VCaP (cell line): ENCODE measurements at regions not wholly inside any gene's neighbourhood (a gene's known extent, or its start where the extent isn't known, plus 50 kb on each side); places are given as distances from the start of the nearest gene placed in this dataset.

Experiments used
- H3K27ac ChIP-seq: fragments of 450-650 bp; 2 replicates; pipeline ENCODE4 v1.5.1; 2017
- TF ChIP-seq, protein P1 (sequence below): fragments of 450-650 bp; conservative IDR thresholded peaks from 2 replicates; pipeline ENCODE4 v1.5.1; 2017; ENCODE audit warnings: mild to moderate bottlenecking, moderate library complexity

GRCh38 chr2:8165550-8165949, 516.3 kb upstream of the ID2 start:
- TF ChIP-seq, protein P1, sequence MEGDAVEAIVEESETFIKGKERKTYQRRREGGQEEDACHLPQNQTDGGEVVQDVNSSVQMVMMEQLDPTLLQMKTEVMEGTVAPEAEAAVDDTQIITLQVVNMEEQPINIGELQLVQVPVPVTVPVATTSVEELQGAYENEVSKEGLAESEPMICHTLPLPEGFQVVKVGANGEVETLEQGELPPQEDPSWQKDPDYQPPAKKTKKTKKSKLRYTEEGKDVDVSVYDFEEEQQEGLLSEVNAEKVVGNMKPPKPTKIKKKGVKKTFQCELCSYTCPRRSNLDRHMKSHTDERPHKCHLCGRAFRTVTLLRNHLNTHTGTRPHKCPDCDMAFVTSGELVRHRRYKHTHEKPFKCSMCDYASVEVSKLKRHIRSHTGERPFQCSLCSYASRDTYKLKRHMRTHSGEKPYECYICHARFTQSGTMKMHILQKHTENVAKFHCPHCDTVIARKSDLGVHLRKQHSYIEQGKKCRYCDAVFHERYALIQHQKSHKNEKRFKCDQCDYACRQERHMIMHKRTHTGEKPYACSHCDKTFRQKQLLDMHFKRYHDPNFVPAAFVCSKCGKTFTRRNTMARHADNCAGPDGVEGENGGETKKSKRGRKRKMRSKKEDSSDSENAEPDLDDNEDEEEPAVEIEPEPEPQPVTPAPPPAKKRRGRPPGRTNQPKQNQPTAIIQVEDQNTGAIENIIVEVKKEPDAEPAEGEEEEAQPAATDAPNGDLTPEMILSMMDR, result no peak
- H3K27ac ChIP-seq, result no peak overlapping the region

GRCh38 chr2:8168022-8168717, 513.7 kb upstream of the ID2 start:
- TF ChIP-seq, protein P1, result no peak
- H3K27ac ChIP-seq, result no peak overlapping the region

- TF ChIP-seq, protein P1, result no peak
- H3K27ac ChIP-seq, result no peak overlapping the region
Observed at GRCh38 chr2:8168876-8169424, 512.9 kb upstream of the ID2 start.

- TF ChIP-seq, protein P1, result no peak
- no peak overlapping the region for H3K27ac ChIP-seq
Observed at GRCh38 chr2:8169443-8169842, 512.4 kb upstream of the ID2 start.

DNA sequence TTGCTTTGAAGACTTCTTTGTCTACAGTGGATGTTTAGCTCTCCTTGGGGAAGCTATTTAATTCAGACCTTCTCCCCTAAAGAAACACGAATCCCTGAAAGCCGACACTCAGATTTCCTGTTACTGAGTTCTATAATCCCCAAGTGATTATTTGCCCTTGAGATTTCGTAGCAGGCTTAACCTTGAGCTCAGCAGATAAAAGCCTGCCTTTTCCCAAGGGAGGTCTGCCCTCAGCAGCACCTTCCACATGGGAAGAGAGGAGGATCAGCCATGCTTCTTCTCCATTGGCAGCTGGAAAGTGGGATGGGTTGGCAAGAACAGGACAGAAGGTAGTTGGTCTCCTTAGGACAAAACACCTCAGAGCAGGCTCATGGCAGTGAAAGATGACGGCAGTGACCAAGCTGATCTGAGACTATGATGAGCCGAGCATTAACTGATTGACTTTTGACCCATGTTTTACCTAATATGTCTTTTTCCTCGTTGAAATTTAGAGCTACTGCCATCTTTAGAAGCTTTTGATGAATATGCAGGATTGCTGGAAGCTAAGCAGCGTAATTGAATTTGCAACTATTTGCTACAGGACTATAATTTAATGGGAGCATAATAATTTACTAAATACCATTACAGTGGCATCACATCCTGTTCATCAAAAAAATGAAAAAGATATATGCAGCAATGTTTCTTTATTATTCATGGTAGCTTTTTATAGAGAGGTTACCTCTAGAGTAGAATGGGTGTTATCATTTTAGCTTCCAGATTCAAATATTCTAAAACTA, 511.1 kb upstream of the ID2 start:
- TF ChIP-seq, protein P1, result no peak
- H3K27ac ChIP-seq, result no peak overlapping the region

DNA sequence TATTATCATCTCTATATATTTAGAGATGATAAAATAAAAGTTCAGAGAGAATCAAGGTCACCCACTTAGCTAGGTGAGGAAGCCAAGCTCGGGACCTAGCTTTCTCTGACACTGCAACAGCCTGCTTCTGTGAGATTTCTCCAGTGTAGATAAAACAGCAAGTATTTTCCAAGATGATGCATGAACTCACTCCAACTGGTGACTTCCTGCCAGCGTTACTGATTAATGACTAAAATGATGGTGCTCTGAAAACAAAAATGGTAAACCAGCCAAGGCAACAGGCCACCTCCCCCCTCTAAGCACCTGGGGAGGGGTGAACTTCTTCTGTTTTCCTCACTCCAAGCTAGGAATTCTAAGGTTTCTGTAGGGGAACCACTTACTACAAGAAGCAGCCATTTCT, 510.2 kb upstream of the ID2 start:
- TF ChIP-seq, protein P1, result no peak

DNA sequence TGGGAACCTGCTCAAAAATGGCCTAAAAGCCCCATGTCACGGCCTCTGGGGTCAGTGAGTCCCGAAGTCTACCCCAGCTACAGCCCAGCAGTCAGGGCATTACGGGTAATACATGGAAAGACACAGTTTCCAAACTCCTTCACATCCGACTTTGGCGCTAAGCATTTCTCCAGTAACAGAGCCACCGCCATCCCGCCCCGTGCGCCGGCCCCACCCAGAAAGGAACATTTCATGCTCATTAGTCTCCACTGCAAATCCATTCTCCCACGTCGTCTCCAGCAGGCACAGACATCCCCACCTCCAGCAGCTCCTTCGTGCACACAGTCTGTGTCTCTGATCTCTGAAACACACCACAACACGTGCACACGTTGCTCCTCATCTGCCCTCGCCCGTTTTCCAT, 509.2 kb upstream of the ID2 start:
- TF ChIP-seq, protein P1, result no peak
- H3K27ac ChIP-seq, result no peak overlapping the region

More for the DNA sequence above, 510.2 kb upstream of the ID2 start:
- no peak overlapping the region for H3K27ac ChIP-seq
